GM21360 (cell line): ENCODE measurements at regions not wholly inside any gene's neighbourhood (a gene's known extent, or its start where the extent isn't known, plus 50 kb on each side); places are given as distances from the start of the nearest gene placed in this dataset.

ENCODE experiments used
- ATAC-seq: cut with Tn5 transposase; IDR thresholded peaks from one replicate; pipeline ENCODE4 v1.9.1; 2021; ENCODE audit warnings: mild to moderate bottlenecking, moderate library complexity; ENCODE audit not compliant: unreplicated experiment

- ATAC-seq = no peak
These were observed 229.9 kb downstream of the RPS24 start for GRCh38 chr10:78263521-78263988.

GRCh38 chr10:78264361-78264760 is 230.7 kb downstream of the RPS24 start:
- ATAC-seq = no peak

GRCh38 chr10:78266741-78267469 is 233.2 kb downstream of the RPS24 start:
- ATAC-seq = no peak

GRCh38 chr10:78267598-78267997 is 233.9 kb downstream of the RPS24 start:
- ATAC-seq = no peak

GRCh38 chr10:78269060-78269459 is 235.4 kb downstream of the RPS24 start:
- ATAC-seq = no peak

GRCh38 chr10:78272329-78272728 is 238.7 kb downstream of the RPS24 start:
- no peak for ATAC-seq

- ATAC-seq = no peak
These were observed 240.8 kb downstream of the RPS24 start for GRCh38 chr10:78274491-78274890.

GRCh38 chr10:78276139-78276538 is 242.5 kb downstream of the RPS24 start:
- no peak for ATAC-seq

- no peak for ATAC-seq
These were observed 243.8 kb downstream of the RPS24 start for GRCh38 chr10:78277314-78278057.

- no peak for ATAC-seq
These were observed 244.4 kb downstream of the RPS24 start for GRCh38 chr10:78278058-78278404.

- no peak for ATAC-seq
These were observed 246.1 kb downstream of the RPS24 start for GRCh38 chr10:78279756-78280155.

GRCh38 chr10:78280604-78281003 is 246.9 kb downstream of the RPS24 start:
- no peak for ATAC-seq

- ATAC-seq = no peak
These were observed 248.0 kb downstream of the RPS24 start for GRCh38 chr10:78281627-78282026.

GRCh38 chr10:78283069-78283682 is 249.5 kb downstream of the RPS24 start:
- no peak for ATAC-seq

GRCh38 chr10:78284381-78284780 is 250.7 kb downstream of the RPS24 start:
- no peak for ATAC-seq

GRCh38 chr10:78285226-78285625 is 251.6 kb downstream of the RPS24 start:
- no peak for ATAC-seq

GRCh38 chr10:78286186-78286585 is 252.5 kb downstream of the RPS24 start:
- ATAC-seq = no peak

GRCh38 chr10:78286668-78287067 is 253.0 kb downstream of the RPS24 start:
- ATAC-seq = no peak

GRCh38 chr10:78287618-78288017 is 254.0 kb downstream of the RPS24 start:
- ATAC-seq = no peak

GRCh38 chr10:78288663-78289062 is 255.0 kb downstream of the RPS24 start:
- ATAC-seq = no peak

- ATAC-seq = no peak
These were observed 256.6 kb downstream of the RPS24 start for GRCh38 chr10:78290131-78290750.
